ENCODE measurements at regions not wholly inside any gene's neighbourhood (a gene's known extent, or its start where the extent isn't known, plus 50 kb on each side); places are given as distances from the start of the nearest gene placed in this dataset.

DNA sequence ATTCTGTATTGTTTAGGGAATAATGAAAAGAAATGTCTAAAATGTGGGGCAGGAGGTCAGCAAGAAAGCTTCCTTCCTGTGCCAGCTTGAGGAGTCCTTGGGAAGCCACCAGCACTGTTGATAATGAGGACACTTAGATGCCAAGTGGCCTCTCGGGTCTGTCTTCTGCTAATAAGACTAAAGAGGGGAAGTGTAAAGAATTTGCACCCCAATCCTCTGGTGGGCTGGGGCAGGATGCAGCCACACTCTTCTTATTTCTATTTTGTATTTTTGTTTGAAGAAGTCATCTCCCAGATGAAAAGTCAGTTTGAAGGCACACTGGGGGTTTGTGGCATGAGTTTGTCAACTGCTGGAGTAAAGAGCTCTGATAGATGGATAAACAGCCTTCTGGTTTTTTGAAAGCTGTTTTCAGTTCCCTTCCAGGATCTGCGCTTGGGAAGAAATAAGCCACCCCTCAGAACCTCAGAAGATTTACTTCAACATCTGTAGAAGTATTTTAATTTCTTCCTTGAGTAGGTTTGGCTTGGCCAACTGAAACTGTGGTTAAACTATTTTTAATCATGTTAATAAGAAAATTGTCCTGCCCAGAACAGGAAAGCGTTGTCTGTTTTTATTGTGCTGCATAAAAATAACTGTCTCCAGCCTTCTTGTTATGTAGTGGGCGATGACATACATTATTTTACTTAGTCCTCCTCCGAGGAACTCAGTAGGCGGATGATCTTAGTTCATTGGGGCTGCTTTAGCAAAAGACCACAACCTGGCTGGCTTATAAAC, 128.8 kb upstream of the GPR26 start:
- no peak for DNase-seq

GRCh38 chr10:123538401-123539320, 127.5 kb upstream of the GPR26 start:
- no peak for DNase-seq

GRCh38 chr10:123544986-123545385, 121.2 kb upstream of the GPR26 start:
- DNase-seq = no peak

DNA sequence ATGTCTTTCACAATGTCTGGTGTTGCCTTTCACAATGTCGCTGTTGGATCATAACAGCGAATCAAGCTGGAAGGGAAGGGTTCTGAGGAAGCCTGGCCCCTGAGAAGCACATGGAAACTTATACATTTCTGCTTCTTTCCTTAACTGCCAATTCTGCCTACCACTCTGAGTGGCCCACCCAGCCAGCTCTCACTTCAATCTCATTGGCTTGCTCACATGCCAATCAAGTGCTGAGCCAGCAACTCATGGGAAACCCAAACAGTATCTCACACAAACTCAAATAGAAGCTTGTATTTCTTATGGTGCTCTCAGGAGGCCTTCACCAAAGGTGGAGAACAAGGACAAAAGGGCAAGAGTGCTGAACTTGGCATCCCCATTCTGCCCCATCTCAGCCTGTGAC, 117.4 kb upstream of the GPR26 start:
- DNase-seq = no peak

DNA sequence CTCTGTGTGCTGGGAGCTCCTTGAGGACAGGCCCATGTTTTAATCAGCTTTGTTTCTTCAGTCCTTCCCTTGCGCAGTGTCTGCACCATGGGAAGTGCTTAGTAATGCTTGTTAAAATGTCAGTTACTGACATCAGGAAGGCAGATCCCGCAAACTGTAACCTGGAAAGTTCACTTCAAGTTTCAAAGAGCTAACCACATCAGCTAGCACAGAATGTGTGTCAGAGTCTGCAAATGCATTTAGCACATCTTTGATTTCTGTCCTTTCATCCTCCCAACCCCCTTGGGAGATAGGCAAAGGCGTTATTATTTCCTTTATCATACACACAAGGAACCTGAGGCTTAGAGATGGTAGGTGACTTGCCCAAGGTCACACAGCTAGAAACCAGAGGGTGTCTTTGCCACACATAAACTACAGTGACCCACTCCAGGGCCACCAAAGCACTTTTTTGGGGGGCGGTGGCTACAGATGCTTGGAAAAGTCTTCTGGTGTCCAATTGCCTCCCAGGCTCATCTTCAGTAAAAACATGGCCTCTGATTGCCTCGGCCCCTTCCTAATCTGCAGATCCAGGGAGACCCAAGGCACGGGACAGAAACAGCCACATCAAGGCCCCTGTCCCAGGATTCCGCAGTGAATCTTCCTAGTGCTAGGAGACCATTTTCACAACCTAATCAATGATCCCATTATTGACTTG, 116.2 kb upstream of the GPR26 start:
- no peak for DNase-seq

GRCh38 chr10:123550675-123551096, 115.5 kb upstream of the GPR26 start:
- DNase-seq = no peak

GRCh38 chr10:123551259-123551658, 114.9 kb upstream of the GPR26 start:
- no peak for DNase-seq

DNA sequence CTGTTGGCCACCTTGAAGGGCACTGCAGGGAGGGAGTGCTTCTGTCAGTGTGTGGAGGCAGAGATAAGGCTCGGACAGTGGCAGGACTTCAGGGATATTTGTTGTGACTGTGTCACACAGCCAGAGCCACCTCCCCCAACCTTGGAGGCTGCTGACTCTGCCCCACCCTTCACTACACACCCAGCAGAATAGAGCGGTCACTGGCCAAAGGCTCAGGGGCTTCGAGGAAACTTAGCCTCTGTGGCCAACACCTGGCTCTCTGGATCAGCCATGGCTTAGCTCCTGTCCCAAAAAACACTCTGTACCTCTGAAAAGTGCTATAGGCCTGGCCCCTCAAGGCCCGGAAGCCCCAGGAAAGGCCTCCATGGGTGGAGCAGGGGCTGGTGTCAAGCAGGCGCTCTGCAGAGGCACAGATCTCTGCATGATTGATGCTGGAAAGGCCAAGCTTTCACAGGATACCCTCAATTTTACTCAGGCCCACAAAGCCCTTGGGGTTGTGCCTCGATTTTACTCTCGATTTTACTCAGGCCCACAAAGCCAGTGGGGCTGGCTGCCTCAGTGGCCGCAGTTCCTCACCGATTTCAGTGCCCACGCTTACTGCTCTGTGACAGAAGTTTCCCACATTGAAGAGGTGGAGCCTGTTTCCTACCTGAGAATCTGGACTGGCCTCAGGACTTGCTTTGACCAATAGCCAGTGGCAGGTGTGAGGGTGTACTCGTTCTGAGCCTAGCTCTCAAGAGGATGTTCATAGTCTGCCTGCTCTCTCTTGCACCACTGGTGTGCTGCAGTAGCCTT, 113.2 kb upstream of the GPR26 start:
- DNase-seq = no peak

DNA sequence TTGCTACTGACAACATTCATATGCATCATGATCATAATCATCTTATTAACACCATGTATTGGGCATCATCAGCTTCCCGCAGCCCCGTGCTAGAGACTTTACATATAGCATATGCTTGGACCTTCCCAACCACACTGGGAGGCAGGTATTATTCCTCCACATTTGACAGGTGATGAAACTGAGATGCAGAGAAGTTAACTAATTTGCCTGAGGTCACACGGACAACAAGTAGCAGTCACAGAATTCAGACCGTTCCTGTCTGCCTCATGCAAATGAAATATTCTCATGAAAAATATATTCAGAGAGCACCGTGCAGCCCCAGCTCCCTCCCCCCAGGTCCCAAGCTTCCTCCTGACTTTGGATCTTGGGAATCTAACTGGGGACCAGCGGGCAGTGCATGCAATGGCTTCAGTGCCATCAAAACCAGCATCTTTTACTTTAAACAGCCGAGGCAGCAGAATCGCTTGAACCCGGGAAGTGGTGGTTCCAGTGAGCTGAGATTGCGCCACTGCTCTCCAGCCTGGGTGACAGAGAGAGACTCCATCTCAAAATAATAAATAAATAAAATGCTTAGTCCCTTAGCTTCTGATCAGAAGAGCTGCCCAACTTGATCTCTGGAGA, 112.2 kb upstream of the GPR26 start:
- DNase-seq = no peak

DNA sequence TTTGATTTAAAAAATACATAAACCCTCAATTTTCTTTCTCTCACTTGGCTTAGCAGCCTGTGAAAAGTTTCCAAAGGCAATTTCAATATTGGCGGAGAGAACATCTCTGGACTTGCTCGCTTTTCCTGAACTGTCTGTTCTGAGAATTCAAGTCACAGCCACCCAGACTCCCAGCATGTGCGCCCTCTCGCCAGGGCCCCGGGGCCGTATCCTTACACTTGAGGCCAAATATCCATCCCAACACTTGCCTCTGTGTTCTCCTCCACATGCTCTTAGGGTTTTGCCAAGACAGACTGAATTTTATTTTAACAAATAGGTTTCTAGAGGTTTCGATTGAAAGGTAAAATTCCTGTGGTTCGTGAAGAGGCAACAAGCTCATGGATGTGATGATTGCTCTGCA, 111.5 kb upstream of the GPR26 start:
- no peak for DNase-seq

DNA sequence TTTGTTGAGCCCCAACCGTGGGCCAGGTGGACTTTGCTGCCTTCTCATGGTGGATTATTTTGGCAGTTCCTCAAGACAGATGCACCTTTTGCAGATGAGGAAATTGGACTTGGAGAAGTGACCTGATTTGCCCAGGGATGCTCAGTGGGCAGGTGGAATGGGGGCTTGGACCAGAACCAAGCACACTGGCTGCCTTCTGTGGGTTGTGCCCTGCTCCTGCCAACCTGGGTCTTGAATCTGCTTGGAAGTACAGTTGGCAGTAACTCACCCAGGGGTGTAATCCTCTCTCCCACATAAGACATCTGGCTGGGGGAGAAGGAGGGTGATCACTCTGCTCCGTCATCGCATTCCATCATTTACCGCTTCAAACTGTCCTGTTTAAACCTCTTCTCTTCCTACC, 110.5 kb upstream of the GPR26 start:
- DNase-seq = no peak

DNA sequence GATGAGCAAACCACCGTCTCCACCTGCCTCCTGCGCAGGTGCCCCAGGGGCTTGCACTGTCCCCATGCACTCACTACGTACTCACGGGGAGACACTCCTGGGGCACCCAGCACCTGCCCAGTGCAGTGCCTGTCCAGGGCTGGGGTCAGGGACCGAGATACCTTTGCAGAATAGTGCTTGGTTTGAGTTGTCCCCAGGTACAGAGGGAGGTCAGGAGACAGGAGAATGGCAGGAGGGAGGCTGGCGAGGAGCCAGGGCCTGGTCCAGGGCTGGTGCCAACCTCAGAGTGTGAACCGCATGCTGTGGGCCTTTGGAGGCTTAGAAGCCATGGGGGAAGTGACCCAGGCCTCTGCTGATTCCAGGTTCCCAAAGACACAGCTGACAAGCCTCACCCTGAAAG, 110.1 kb upstream of the GPR26 start:
- no peak for DNase-seq

DNA sequence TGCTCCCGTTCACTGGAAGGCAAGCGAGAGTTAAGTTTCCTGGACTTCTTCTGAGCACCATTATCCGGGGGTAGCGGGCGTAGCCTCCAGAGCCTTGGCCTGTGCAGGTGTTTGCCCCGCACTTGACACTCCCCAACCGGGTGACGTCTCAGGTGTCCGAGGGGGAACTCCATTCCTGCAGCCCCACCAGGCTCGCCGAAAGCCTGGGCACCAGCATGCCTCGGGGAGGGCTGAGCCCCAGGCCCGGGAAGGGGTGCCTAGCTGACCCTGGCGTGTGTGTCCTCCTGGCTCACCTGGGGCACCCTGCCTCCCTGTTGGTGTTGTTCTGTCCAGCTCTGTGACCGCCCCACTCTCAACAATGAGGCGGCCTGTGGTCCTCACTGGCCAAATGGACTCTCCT, 109.4 kb upstream of the GPR26 start:
- DNase-seq = no peak

GRCh38 chr10:123557366-123558108, 108.6 kb upstream of the GPR26 start:
- DNase-seq = no peak

- no peak for DNase-seq
These were observed 107.5 kb upstream of the GPR26 start for GRCh38 chr10:123558651-123559050.

GRCh38 chr10:123559066-123559822, 106.9 kb upstream of the GPR26 start:
- peak; percentile 45 for DNase-seq

GRCh38 chr10:123559823-123560092, 106.4 kb upstream of the GPR26 start:
- no peak for DNase-seq

- DNase-seq = no peak
These were observed 105.6 kb upstream of the GPR26 start for GRCh38 chr10:123560301-123561140.

GRCh38 chr10:123561141-123561440, 105.1 kb upstream of the GPR26 start:
- DNase-seq = no peak

GRCh38 chr10:123562387-123562786, 103.8 kb upstream of the GPR26 start:
- no peak for DNase-seq
